ENCODE measurements at regions not wholly inside any gene's neighbourhood (a gene's known extent, or its start where the extent isn't known, plus 50 kb on each side); places are given as distances from the start of the nearest gene placed in this dataset.
"Not testable (repeated sequence)": the region's sequence is repeated elsewhere in the genome, so short reads cannot be mapped to it uniquely, and the experiment has no call there.

DNA sequence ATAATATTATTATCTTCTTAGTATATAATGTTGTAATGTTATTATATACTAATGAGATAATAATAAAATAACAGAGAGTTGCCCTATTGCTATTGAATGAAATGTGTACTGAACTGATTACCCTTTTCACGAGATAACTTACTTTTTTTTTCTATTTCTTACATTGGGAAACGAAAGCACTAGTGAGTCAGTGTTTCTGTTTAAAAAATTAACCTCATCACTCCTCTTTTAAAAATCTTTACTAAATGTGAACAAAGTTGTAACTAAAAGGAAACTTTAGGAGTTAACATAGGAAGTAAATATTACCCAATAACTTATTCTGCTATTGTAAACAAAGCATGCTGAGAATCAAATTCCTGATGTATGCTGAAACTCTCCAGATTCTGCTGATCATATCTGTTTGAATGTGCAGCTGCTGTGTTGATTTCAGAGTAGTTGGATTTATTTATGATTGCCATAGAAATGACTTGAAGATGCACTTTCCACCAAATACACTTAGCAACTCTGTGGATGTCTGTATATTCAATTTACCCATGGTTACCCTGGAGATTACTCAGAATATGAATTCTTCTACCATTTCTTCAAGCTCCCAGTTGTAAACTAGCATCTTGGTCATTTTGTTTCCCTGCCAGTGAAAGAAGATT, 523.4 kb downstream of the TENT5A start:
- DNase-seq = no peak

DNA sequence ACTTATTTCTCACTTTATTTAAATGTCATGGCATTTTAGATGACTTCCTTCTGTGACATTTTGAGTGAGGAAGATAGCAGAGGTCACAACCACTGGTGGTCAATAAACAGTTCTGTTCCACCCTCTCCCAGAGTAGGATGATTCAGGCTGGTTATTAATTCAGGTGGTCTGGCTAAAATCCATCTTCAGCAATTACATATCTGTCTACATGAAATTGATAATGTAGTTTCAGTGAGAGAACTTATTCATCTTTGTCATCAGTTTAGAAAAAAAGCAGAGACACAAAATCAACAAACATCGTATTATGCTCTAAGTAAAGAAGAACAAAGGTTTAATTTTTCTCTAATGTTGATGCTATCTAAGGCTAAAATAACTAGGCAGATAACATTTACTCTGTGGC, 525.5 kb downstream of the TENT5A start:
- DNase-seq = no peak

DNA sequence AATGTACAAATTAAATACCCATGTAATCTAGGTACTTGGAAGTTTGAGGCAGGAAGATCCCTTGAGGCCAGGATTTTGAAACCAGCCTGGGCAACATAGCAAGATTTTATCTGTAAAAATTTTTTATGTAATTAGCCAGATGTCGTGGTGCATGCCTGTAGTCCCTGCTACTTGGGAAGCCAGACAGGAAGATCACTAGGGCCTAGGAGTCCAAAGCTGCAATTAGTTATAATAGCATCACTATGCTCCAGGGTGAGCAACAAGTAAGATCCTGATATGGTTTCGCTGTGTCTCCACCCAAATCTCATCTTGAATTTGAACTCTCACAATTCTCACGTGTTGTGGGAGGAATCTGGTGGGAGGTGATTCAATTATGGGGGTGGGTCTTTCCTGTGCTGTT, 535.8 kb downstream of the TENT5A start:
- no peak for DNase-seq

DNA sequence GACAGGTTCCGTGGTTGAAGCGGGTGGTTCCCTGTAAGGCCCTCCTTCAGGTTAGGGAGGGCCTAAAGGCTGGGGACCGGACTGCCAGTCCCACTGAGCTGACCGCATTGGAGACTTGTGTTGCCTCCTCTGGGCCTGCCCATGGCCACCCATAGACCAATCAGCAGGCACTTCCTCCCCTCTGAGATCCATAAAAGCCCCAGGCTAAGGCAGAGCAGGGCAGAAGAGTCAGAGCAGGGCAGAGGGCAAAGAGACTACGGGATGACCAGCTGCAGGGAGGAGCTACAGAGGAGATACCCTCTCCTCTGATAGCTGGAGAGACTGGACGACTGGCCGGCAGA, 537.4 kb downstream of the TENT5A start:
- DNase-seq = no peak

- DNase-seq = no peak
Observed at GRCh38 chr6:81214414-81215091, 537.9 kb downstream of the TENT5A start.

GRCh38 chr6:81204731-81205130, 547.8 kb downstream of the TENT5A start:
- no peak for DNase-seq

DNA sequence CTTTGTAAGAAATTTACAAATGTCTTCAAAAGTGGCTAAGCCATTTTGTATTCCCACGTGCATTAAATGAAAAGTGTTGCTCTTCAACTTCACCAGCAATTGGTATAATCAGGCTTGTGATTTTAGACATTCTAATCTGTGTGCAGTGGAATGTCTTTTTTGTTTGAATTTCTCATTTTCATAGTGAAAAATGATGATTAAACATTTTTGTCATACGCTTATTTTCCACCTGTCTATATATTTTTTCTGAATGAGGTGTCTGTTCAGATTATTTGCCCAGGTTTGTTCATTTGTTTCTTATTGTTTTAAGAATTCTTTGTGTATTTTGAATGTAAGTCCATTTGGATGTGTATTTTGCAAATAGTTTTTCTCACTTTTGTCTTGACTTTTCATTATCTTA, 558.1 kb downstream of the TENT5A start:
- DNase-seq = no peak

- no peak for DNase-seq
Observed at GRCh38 chr6:81172056-81172740, 580.3 kb downstream of the TENT5A start.

DNA sequence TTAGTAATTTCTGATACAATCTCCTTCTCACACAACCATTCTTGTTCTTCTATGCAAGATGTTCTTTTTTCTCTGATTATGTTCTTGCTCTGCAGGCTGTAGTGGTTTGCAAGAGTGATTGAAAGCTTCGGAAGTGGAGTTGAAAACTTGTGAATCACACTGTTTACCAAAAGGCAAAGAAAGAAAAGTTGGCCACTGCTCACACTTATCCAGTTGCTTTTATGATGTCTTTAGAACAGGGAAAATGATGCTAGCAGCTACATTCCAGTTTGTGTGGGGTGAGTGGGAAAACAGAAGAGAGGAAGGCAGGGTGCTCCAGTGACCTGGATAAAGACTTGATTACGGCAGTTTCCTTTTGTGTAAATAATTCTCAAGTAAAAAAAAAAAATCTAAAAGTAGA, 583.3 kb downstream of the TENT5A start:
- DNase-seq = no peak

DNA sequence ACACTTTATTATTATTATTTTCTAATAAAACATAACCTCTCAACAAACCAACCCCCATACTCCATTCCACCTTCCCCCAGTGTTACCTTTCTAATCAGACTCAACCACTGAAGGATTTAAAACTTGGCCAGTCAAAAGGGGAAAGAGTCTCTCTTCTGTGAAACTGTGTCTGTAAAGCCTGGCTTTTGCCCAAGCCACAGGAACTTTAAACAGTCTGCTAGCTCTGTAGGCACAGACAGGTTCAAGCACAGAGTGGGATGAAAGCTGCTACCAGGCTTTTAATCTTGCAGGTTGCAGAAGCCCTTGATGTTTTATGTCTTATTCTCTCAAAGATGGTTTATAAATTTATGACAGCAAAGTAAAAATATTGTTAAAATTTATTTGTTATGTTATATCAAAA, 585.7 kb downstream of the TENT5A start:
- DNase-seq = no peak

DNA sequence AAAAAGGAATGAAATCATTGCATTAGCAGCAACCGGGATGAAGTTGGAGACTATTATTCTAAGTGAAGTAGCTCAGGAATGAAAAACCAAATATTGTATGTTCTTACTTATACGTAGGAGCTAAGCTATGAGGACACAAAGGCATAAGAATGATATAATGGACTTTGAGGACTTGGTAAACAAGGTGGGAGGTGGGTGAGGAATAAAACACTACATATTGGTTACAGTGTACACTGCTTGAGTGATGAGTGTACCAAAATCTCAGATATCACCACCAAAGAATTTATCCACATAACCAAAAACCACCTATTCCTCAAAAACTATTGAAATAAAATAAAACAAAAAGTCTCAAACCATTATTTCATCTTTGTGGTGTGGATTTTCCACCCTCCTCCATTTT, 593.5 kb downstream of the TENT5A start:
- DNase-seq = no peak

DNA sequence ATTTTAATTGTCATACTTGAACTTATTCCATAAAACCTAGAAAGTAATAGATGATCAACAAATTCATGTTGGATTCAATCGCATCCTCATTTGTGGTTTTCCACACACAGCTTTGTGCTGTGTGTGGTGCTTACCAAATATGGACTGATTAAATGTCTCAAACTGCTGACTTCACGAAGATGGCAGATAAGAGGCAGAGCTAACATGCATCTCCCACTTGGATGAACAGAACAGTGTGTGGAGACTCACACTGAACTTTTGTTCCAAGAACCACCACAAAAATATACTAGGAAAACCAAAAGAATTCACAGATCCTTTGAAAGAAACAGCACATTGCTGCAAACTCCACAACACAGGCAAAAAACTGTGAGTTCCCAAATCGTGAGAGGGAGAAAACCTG, 603.7 kb downstream of the TENT5A start:
- no peak for DNase-seq

- DNase-seq = no peak
Observed at GRCh38 chr6:81145506-81145905, 607.0 kb downstream of the TENT5A start.

DNA sequence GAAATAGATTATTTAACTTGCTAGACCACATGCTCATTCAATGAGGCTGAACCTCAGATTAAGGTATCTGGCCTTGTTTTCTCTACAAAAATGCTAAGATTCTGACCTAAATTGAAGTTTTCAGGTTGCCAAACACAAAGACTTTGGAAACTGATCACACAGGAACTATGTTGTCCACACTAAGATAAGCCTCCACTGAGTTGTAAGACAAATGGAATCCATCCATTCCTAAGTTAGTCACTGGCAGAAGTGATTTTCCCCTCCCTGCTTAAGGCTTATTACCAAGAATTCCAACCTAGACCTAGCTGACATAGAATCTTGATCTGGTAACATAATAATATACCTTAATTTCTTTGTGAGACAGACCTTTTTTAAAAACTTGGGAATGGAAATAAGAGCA, 608.1 kb downstream of the TENT5A start:
- no peak for DNase-seq

- no peak for DNase-seq
Observed at GRCh38 chr6:81138236-81138635, 614.2 kb downstream of the TENT5A start.

- no peak for DNase-seq
Observed at GRCh38 chr6:81130969-81131368, 621.5 kb downstream of the TENT5A start.

- no peak for DNase-seq
Observed at GRCh38 chr6:81130061-81130460, 622.4 kb downstream of the TENT5A start.

GRCh38 chr6:81128671-81129070, 623.8 kb downstream of the TENT5A start:
- DNase-seq = no peak

- DNase-seq = no peak
Observed at GRCh38 chr6:81126150-81126549, 626.3 kb downstream of the TENT5A start.

- no peak for DNase-seq
Observed at GRCh38 chr6:81120280-81120679, 632.2 kb downstream of the TENT5A start.

GRCh38 chr6:81105998-81106397, 646.5 kb downstream of the TENT5A start:
- DNase-seq = no peak

DNA sequence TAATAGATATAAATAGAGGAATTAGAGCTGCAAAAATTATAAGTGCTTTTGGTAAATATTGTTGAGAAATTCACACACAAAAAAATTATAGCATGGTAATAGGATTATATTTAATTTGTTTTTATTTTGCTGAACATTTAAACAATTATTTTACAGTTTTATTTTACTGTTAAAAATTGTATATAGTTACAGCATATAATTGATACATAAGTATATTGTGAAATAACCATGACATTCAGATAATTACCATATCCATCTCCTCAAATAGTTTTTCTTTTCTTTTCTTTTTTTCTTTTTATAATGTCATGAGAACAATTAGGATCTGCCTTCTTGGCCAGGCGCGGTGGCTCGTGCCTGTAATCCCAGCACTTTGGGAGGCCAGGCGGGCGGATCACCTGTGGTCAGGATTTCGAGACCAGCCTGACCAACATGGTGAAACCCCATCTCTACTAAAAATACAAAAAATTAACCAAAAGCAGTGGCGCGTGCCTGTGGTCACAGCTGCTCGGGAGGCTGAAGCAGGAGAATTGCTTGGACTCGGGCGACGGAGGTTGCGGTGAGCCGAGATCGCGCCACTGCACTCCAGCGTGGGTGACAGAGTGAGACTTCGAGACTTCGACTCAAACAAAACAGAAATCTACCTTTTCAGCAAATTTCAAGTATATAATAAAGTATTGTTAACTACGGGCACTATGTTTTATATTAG, 654.2 kb downstream of the TENT5A start:
- DNase-seq = no peak

GRCh38 chr6:81096464-81096863, 656.0 kb downstream of the TENT5A start:
- DNase-seq = not testable (repeated sequence)

GRCh38 chr6:81093051-81093450, 659.4 kb downstream of the TENT5A start:
- no peak for DNase-seq
